Activated CD4-positive, alpha-beta T cell treated with anti-CD3 and anti-CD28 coated beads for 36 hours (primary cell): ENCODE measurements at regions not wholly inside any gene's neighbourhood (a gene's known extent, or its start where the extent isn't known, plus 50 kb on each side); places are given as distances from the start of the nearest gene placed in this dataset.

Experiments used
- ATAC-seq: fragments of 200-7000 bp; cut with Tn5 transposase; one replicate; pipeline ENCODE4 v1.10.0; 2021; ENCODE audit warnings: mild to moderate bottlenecking, moderate library complexity
- CTCF ChIA-PET: fragments of 350-600 bp; sonication (Branson Sonifier 250); formaldehyde crosslinking; loops from one replicate; lab custom pipeline; 2021; ENCODE audit warnings: antibody characterized with exemption; lab: Charles Lee
- POLR2A ChIA-PET: fragments of 350-600 bp; sonication (Branson Sonifier 250); formaldehyde crosslinking; loops from one replicate; lab custom pipeline; 2021; ENCODE audit warnings: antibody characterized with exemption, inconsistent platforms; lab: Charles Lee
- DNase-seq: peaks from one replicate; pipeline ENCODE4 v3.0.0-alpha.2; 2020
- H3K27ac Mint-ChIP-seq: one replicate; pipeline ENCODE4 v1.8.0; 2021; ENCODE audit warnings: mixed read lengths
- H3K27me3 Mint-ChIP-seq: one replicate; pipeline ENCODE4 v1.8.0; 2021; ENCODE audit warnings: mixed read lengths
- H3K36me3 Mint-ChIP-seq: one replicate; pipeline ENCODE4 v1.8.0; 2021; ENCODE audit warnings: low read depth, mixed read lengths
- H3K4me1 Mint-ChIP-seq: one replicate; pipeline ENCODE4 v1.8.0; 2021; ENCODE audit warnings: mixed read lengths
- H3K4me3 Mint-ChIP-seq: one replicate; pipeline ENCODE4 v1.8.0; 2021; ENCODE audit warnings: mild to moderate bottlenecking, moderate library complexity, mixed read lengths
- H3K9me3 Mint-ChIP-seq: one replicate; pipeline ENCODE4 v1.8.0; 2021; ENCODE audit warnings: low read depth, mixed read lengths
- intact Hi-C, 2 experiments: fragments of 100-400 bp; cut with DNase I in 1 of 2; cut with micrococcal nuclease in 1 of 2; formaldehyde crosslinking; loops; one replicate each; pipeline versions ENCODE4 v1.14.2 to v1.15.1; 2022 to 2024; cut with DNase I, micrococcal nuclease

GRCh38 chr1:5342172-5342571, 650.1 kb downstream of the NPHP4 start:
- Mint-ChIP-seq H3K9me3 (no peaks in the 10 kb centered on the region), H3K36me3 (no peaks in the 10 kb centered on the region), H3K27me3 (no peaks in the 10 kb centered on the region), H3K4me3 (no peak overlapping the region), H3K27ac (no peak overlapping the region), H3K4me1 (peaks cover 14% of the 10 kb centered on the region)
- DNase-seq (no peak), ATAC-seq (no peak)
- ChIA-PET POLR2A (no interaction called here), CTCF (interaction anchor here (0.7 kb wide), 1 partner anchor 129 kb away, joined by 3 read pairs; no protein-coding TSS in a partner anchor)
- intact Hi-C loops, result no loop called here

- intact Hi-C loops, result no loop called here
- Mint-ChIP-seq H3K27ac (no peak overlapping the region), H3K36me3 (no peaks in the 10 kb centered on the region), H3K4me3 (no peak overlapping the region), H3K9me3 (no peaks in the 10 kb centered on the region), H3K27me3 (no peaks in the 10 kb centered on the region), H3K4me1 (peaks cover 14% of the 10 kb centered on the region)
- ChIA-PET POLR2A (no interaction called here), CTCF (no interaction called here)
- ATAC-seq, result no peak
- DNase-seq, result no peak
These were observed 650.8 kb downstream of the NPHP4 start for GRCh38 chr1:5341471-5341870.

GRCh38 chr1:5340560-5341130, 651.6 kb downstream of the NPHP4 start:
- H3K9me3 Mint-ChIP-seq, result no peaks in the 10 kb centered on the region
- ATAC-seq, result no peak
- intact Hi-C loops, result no loop called here
- CTCF ChIA-PET, result no interaction called here
- POLR2A ChIA-PET, result no interaction called here
- no peak for DNase-seq
- H3K36me3 Mint-ChIP-seq, result no peaks in the 10 kb centered on the region
- no peak overlapping the region for H3K4me3 Mint-ChIP-seq
- no peaks in the 10 kb centered on the region for H3K27me3 Mint-ChIP-seq
- peaks cover 14% of the 10 kb centered on the region for H3K4me1 Mint-ChIP-seq
- H3K27ac Mint-ChIP-seq, result no peak overlapping the region

GRCh38 chr1:5338466-5338865, 653.8 kb downstream of the NPHP4 start:
- Mint-ChIP-seq H3K4me3 (no peak overlapping the region), H3K4me1 (peaks cover 14% of the 10 kb centered on the region), H3K27ac (no peak overlapping the region), H3K36me3 (no peaks in the 10 kb centered on the region), H3K9me3 (no peaks in the 10 kb centered on the region), H3K27me3 (no peaks in the 10 kb centered on the region)
- ATAC-seq, result no peak
- ChIA-PET CTCF (interaction anchor here (1.2 kb wide), 1 partner anchor 13 kb away, joined by 3 read pairs; no protein-coding TSS in a partner anchor), POLR2A (no interaction called here)
- no peak for DNase-seq
- intact Hi-C loops, result no loop called here

GRCh38 chr1:5333291-5333690, 658.9 kb downstream of the NPHP4 start:
- no peaks in the 10 kb centered on the region for H3K27me3 Mint-ChIP-seq
- POLR2A ChIA-PET, result no interaction called here
- DNase-seq, result no peak
- H3K36me3 Mint-ChIP-seq, result peaks cover 2% of the 10 kb centered on the region
- CTCF ChIA-PET, result no interaction called here
- no peak for ATAC-seq
- H3K4me1 Mint-ChIP-seq, result peaks cover 38% of the 10 kb centered on the region
- peaks cover under 1% of the 10 kb centered on the region for H3K9me3 Mint-ChIP-seq
- no peak overlapping the region for H3K27ac Mint-ChIP-seq
- intact Hi-C loops, result no loop called here
- no peak overlapping the region for H3K4me3 Mint-ChIP-seq

GRCh38 chr1:5331101-5331500, 661.1 kb downstream of the NPHP4 start:
- Mint-ChIP-seq H3K9me3 (peaks cover 19% of the 10 kb centered on the region), H3K4me3 (no peak overlapping the region), H3K27me3 (no peaks in the 10 kb centered on the region), H3K27ac (no peak overlapping the region), H3K4me1 (peaks cover 28% of the 10 kb centered on the region), H3K36me3 (peaks cover 11% of the 10 kb centered on the region)
- POLR2A ChIA-PET, result no interaction called here
- ATAC-seq (no peak), DNase-seq (no peak)
- CTCF ChIA-PET, result no interaction called here
- intact Hi-C loops, result no loop called here

- H3K9me3 Mint-ChIP-seq, result peaks cover 19% of the 10 kb centered on the region
- no peak for ATAC-seq
- DNase-seq, result no peak
- intact Hi-C loops, result no loop called here
- ChIA-PET CTCF (no interaction called here), POLR2A (no interaction called here)
- H3K36me3 Mint-ChIP-seq, result peaks cover 11% of the 10 kb centered on the region
- no peaks in the 10 kb centered on the region for H3K27me3 Mint-ChIP-seq
- no peak overlapping the region for H3K4me3 Mint-ChIP-seq
- peaks cover 28% of the 10 kb centered on the region for H3K4me1 Mint-ChIP-seq
- H3K27ac Mint-ChIP-seq, result peak overlapping the region; percentile 66
These were observed 663.0 kb downstream of the NPHP4 start for GRCh38 chr1:5329068-5329739.

GRCh38 chr1:5324883-5325282, 667.3 kb downstream of the NPHP4 start:
- Mint-ChIP-seq H3K9me3 (peaks cover 27% of the 10 kb centered on the region), H3K27me3 (no peaks in the 10 kb centered on the region), H3K36me3 (peaks cover 14% of the 10 kb centered on the region), H3K4me3 (no peak overlapping the region), H3K27ac (no peak overlapping the region), H3K4me1 (peaks cover 18% of the 10 kb centered on the region)
- ATAC-seq (no peak), DNase-seq (no peak)
- intact Hi-C loops, result no loop called here
- ChIA-PET POLR2A (no interaction called here), CTCF (no interaction called here)

GRCh38 chr1:5318143-5318816, 663.9 kb downstream of the AJAP1 start:
- Mint-ChIP-seq H3K36me3 (peaks cover 4% of the 10 kb centered on the region), H3K27ac (no peak overlapping the region), H3K4me1 (no peaks in the 10 kb centered on the region), H3K4me3 (no peak overlapping the region), H3K27me3 (no peaks in the 10 kb centered on the region), H3K9me3 (peaks cover 8% of the 10 kb centered on the region)
- intact Hi-C loops, result no loop called here
- ATAC-seq, result no peak
- ChIA-PET POLR2A (no interaction called here), CTCF (interaction anchor here (0.7 kb wide), 1 partner anchor 431 kb away, joined by 3 read pairs; no protein-coding TSS in a partner anchor)
- no peak for DNase-seq

GRCh38 chr1:5317391-5317790, 663.0 kb downstream of the AJAP1 start:
- ChIA-PET CTCF (no interaction called here), POLR2A (no interaction called here)
- H3K4me3 Mint-ChIP-seq, result no peak overlapping the region
- ATAC-seq, result no peak
- no peaks in the 10 kb centered on the region for H3K4me1 Mint-ChIP-seq
- intact Hi-C loops, result no loop called here
- no peak overlapping the region for H3K27ac Mint-ChIP-seq
- peaks cover 8% of the 10 kb centered on the region for H3K9me3 Mint-ChIP-seq
- no peaks in the 10 kb centered on the region for H3K27me3 Mint-ChIP-seq
- DNase-seq, result no peak
- H3K36me3 Mint-ChIP-seq, result peaks cover 4% of the 10 kb centered on the region

GRCh38 chr1:5312862-5313261, 658.5 kb downstream of the AJAP1 start:
- no peaks in the 10 kb centered on the region for H3K4me1 Mint-ChIP-seq
- intact Hi-C loops, result no loop called here

GRCh38 chr1:5312293-5312674, 657.9 kb downstream of the AJAP1 start:
- Mint-ChIP-seq H3K4me3 (no peak overlapping the region), H3K27ac (no peak overlapping the region), H3K4me1 (no peaks in the 10 kb centered on the region), H3K27me3 (no peaks in the 10 kb centered on the region), H3K9me3 (no peaks in the 10 kb centered on the region), H3K36me3 (no peaks in the 10 kb centered on the region)
- POLR2A ChIA-PET, result no interaction called here
- DNase-seq (no peak), ATAC-seq (no peak)
- CTCF ChIA-PET, result no interaction called here
- intact Hi-C loops, result no loop called here

More at GRCh38 chr1:5312862-5313261, 658.5 kb downstream of the AJAP1 start:
- H3K27ac Mint-ChIP-seq, result no peak overlapping the region
- CTCF ChIA-PET, result no interaction called here
- H3K4me3 Mint-ChIP-seq, result no peak overlapping the region
- POLR2A ChIA-PET, result no interaction called here
- no peaks in the 10 kb centered on the region for H3K27me3 Mint-ChIP-seq
- DNase-seq (no peak), ATAC-seq (no peak)
- no peaks in the 10 kb centered on the region for H3K9me3 Mint-ChIP-seq
- H3K36me3 Mint-ChIP-seq, result no peaks in the 10 kb centered on the region
